CD14-positive monocyte (primary cell): ENCODE measurements at regions not wholly inside any gene's neighbourhood (a gene's known extent, or its start where the extent isn't known, plus 50 kb on each side); places are given as distances from the start of the nearest gene placed in this dataset.

Experiments used
- DNase-seq, 3 donors: peaks; one replicate each; pipeline ENCODE4 v3.0.0-alpha.2; 2011 to 2022
- H2AFZ ChIP-seq: 2 replicates; pipeline ENCODE4 v1.6.0; 2012; ENCODE audit warnings: mild to moderate bottlenecking, low read depth, low read length, inconsistent platforms; ENCODE audit not compliant: insufficient read depth, poor library complexity, severe bottlenecking
- H3K27ac ChIP-seq, 2 donors: 1 replicate in 1 of 2; 2 replicates in 1 of 2; pipeline ENCODE4 v1.5.1; 2012 to 2013; ENCODE audit warnings: low read length in 2 of 2, control low read depth in 1 of 2, inconsistent platforms in 1 of 2, low read depth in 1 of 2, mild to moderate bottlenecking in 1 of 2
- H3K27me3 ChIP-seq, 2 donors: one replicate each; pipeline versions ENCODE4 v1.6.0 to v1.6.1; 2011 to 2013; ENCODE audit warnings: low read length in 2 of 2; ENCODE audit not compliant: control insufficient read depth in 2 of 2, insufficient read depth in 2 of 2
- H3K36me3 ChIP-seq, 2 donors: replicated peaks in 1 of 2; 1 replicate in 1 of 2; 2 replicates in 1 of 2; pipeline versions ENCODE4 v1.5.1 to v1.6.1; 2012 to 2013; ENCODE audit warnings: low read length in 2 of 2, control low read depth in 1 of 2, inconsistent platforms in 1 of 2, mild to moderate bottlenecking in 1 of 2; ENCODE audit not compliant: insufficient read depth in 2 of 2, control insufficient read depth in 1 of 2
- H3K4me1 ChIP-seq, 2 donors: 1 replicate in 1 of 2; 2 replicates in 1 of 2; pipeline versions ENCODE4 v1.5.1 to v1.6.1; 2012 to 2013; ENCODE audit warnings: low read length in 2 of 2, control low read depth in 1 of 2, inconsistent platforms in 1 of 2, mild to moderate bottlenecking in 1 of 2, moderate library complexity in 1 of 2; ENCODE audit not compliant: insufficient read depth in 2 of 2, control insufficient read depth in 1 of 2
- H3K4me2 ChIP-seq: replicated peaks from 2 replicates; pipeline ENCODE3; 2012; ENCODE audit warnings: low read length, moderate library complexity, mild to moderate bottlenecking; ENCODE audit not compliant: poor library complexity, severe bottlenecking; ENCODE audit errors: extremely low read depth
- H3K4me3 ChIP-seq, 3 experiments: fragments of 200-600 bp in 1 of 3; sonication (generic) in 1 of 3; replicated peaks in 1 of 3; 1 replicate in 2 of 3; 2 replicates in 1 of 3; pipeline ENCODE4 v1.5.1; 2011 to 2013; ENCODE audit warnings: low read length in 3 of 3, mild to moderate bottlenecking in 3 of 3, control low read depth in 2 of 3, low read depth in 2 of 3, inconsistent platforms in 1 of 3, moderate library complexity in 1 of 3
- H3K79me2 ChIP-seq: 2 replicates; pipeline ENCODE4 v1.6.0; 2012; ENCODE audit warnings: mild to moderate bottlenecking, control low read depth, inconsistent platforms, low read length, moderate library complexity; ENCODE audit not compliant: insufficient read depth
- H3K9ac ChIP-seq: 2 replicates; pipeline ENCODE4 v1.6.0; 2017; ENCODE audit warnings: low read length, mild to moderate bottlenecking; ENCODE audit not compliant: insufficient read depth, poor library complexity, severe bottlenecking
- H3K9me3 ChIP-seq, 2 donors: replicated peaks in 1 of 2; 1 replicate in 1 of 2; 2 replicates in 1 of 2; pipeline versions ENCODE4 v1.5.1 to v1.6.1; 2012 to 2013; ENCODE audit warnings: low read length in 2 of 2, control low read depth in 1 of 2; ENCODE audit not compliant: control insufficient read depth in 1 of 2, insufficient read depth in 1 of 2
- H4K20me1 ChIP-seq: 2 replicates; pipeline ENCODE4 v1.6.0; 2012; ENCODE audit warnings: mild to moderate bottlenecking, low read length, control low read depth, moderate library complexity; ENCODE audit not compliant: insufficient read depth
- H3K27ac Mint-ChIP-seq, 7 donors: one replicate each; pipeline ENCODE4 v1.8.0; 2020; ENCODE audit warnings: mild to moderate bottlenecking in 7 of 7, mixed read lengths in 7 of 7, moderate library complexity in 6 of 7, inconsistent platforms in 2 of 7
- H3K27me3 Mint-ChIP-seq, 3 donors: one replicate each; pipeline ENCODE4 v1.8.0; 2021 to 2022; ENCODE audit warnings: low read depth in 3 of 3, mild to moderate bottlenecking in 3 of 3, mixed read lengths in 3 of 3, moderate library complexity in 3 of 3, inconsistent platforms in 1 of 3
- H3K36me3 Mint-ChIP-seq, 2 donors: one replicate each; pipeline ENCODE4 v1.8.0; 2020; ENCODE audit warnings: mixed read lengths in 2 of 2, inconsistent platforms in 1 of 2, mild to moderate bottlenecking in 1 of 2
- H3K4me1 Mint-ChIP-seq: one replicate; pipeline ENCODE4 v1.8.0; 2020; ENCODE audit warnings: mild to moderate bottlenecking, mixed read lengths
- H3K4me3 Mint-ChIP-seq, 2 donors: one replicate each; pipeline ENCODE4 v1.8.0; 2020; ENCODE audit warnings: mild to moderate bottlenecking in 2 of 2, mixed read lengths in 2 of 2, moderate library complexity in 1 of 2
- H3K9me3 Mint-ChIP-seq, 7 donors: one replicate each; pipeline ENCODE4 v1.8.0; 2020 to 2022; ENCODE audit warnings: mixed read lengths in 7 of 7, mild to moderate bottlenecking in 6 of 7, moderate library complexity in 6 of 7, inconsistent platforms in 2 of 7
- WGBS: methylation state at CpG from one replicate; pipeline ENCODE4 v1.1.5; 2013; ENCODE audit warnings: missing lambda C conversion rate; ENCODE audit not compliant: insufficient coverage; 5-methylcytosine and 5-hydroxymethylcytosine counted together
- intact Hi-C, 2 donors: fragments of 100-400 bp; cut with micrococcal nuclease; formaldehyde crosslinking; loops; one replicate each; pipeline versions ENCODE4 v1.15.0 to v1.15.1; 2023
- TF ChIP-seq, protein P1 (sequence below): fragments of 200-600 bp; IDR thresholded peaks from one replicate; pipeline ENCODE4 v1.8.0; 2022; ENCODE audit warnings: antibody characterized with exemption, mild to moderate bottlenecking

DNA sequence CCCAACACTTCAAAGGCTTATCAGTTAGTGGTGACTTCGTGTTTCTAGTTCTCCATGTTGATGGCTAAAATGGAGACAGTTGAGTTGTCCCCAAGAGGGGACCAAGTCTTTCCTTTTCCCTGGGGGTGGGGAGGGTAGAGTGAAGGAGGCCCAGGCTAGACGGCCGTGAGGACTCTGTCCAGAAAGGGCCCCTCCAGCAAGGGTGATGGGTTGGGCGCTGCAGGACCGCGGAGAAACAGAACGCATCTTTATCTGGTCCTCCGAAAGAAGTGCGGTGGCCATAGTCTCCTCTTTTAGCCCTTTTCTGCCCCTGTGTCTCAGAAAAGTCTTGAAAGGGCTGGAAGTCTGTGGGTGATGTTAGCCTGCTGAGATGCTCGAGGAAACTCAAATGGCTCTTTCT is 153.2 kb downstream of the GLI2 start:
- Mint-ChIP-seq H3K9me3 (peaks cover 0 to 2% (median 0%) of the 10 kb centered on the region in 7 donors), H3K36me3 (no peaks in the 10 kb centered on the region), H3K27ac (no peak overlapping the region), H3K4me3 (no peak overlapping the region), H3K4me1 (no peaks in the 10 kb centered on the region), H3K27me3 (peaks cover 0 to 6% (median 4%) of the 10 kb centered on the region in 3 donors)
- Histone ChIP-seq H3K27ac (no peak overlapping the region), H3K27me3 (no peaks in the 10 kb centered on the region), H3K9me3 (no peaks in the 10 kb centered on the region), H4K20me1 (no peaks in the 10 kb centered on the region), H3K4me2 (no peak overlapping the region), H3K36me3 (no peaks in the 10 kb centered on the region), H3K9ac (no peak overlapping the region), H2AFZ (no peak overlapping the region), H3K79me2 (no peaks in the 10 kb centered on the region), H3K4me1 (no peaks in the 10 kb centered on the region), H3K4me3 (no peak overlapping the region)
- intact Hi-C loops: no loop called here
- 100% methylated on average over 2 of the region's 10 CpGs for WGBS
- DNase-seq: no peak
- TF ChIP-seq, protein P1, sequence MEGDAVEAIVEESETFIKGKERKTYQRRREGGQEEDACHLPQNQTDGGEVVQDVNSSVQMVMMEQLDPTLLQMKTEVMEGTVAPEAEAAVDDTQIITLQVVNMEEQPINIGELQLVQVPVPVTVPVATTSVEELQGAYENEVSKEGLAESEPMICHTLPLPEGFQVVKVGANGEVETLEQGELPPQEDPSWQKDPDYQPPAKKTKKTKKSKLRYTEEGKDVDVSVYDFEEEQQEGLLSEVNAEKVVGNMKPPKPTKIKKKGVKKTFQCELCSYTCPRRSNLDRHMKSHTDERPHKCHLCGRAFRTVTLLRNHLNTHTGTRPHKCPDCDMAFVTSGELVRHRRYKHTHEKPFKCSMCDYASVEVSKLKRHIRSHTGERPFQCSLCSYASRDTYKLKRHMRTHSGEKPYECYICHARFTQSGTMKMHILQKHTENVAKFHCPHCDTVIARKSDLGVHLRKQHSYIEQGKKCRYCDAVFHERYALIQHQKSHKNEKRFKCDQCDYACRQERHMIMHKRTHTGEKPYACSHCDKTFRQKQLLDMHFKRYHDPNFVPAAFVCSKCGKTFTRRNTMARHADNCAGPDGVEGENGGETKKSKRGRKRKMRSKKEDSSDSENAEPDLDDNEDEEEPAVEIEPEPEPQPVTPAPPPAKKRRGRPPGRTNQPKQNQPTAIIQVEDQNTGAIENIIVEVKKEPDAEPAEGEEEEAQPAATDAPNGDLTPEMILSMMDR: no peak

DNA sequence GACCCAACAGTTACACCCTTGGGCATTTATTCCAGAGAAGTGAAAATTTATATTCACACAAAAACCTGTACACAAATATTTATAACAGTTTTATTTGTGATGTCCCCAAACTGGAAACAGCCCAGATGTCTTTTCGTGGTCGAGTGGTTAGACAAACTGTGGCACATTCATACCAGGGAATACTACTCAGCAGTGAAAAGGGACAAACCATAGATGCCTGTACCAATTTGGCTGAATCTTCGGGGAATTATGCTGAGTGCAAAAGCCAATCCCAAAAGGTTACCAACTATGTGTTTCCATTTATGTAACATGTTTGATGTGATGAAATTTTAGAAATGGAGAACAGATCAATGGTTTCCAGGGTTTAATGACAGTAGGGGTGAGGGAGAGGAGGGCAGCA is 154.3 kb downstream of the GLI2 start:
- no peaks in the 10 kb centered on the region for H3K36me3 ChIP-seq
- Mint-ChIP-seq H3K9me3 (peaks cover 0 to 2% (median 0%) of the 10 kb centered on the region in 7 donors), H3K27me3 (peaks cover 0 to 6% (median 4%) of the 10 kb centered on the region in 3 donors), H3K4me1 (no peaks in the 10 kb centered on the region), H3K4me3 (no peak overlapping the region), H3K27ac (no peak overlapping the region), H3K36me3 (no peaks in the 10 kb centered on the region)
- no peaks in the 10 kb centered on the region for H3K9me3 ChIP-seq
- no peaks in the 10 kb centered on the region for H3K79me2 ChIP-seq
- no peak overlapping the region for H2AFZ ChIP-seq
- no peaks in the 10 kb centered on the region for H3K4me1 ChIP-seq
- no peak overlapping the region for H3K4me2 ChIP-seq
- H3K9ac ChIP-seq: no peak overlapping the region
- intact Hi-C loops: no loop called here
- H3K27ac ChIP-seq: no peak overlapping the region
- no peaks in the 10 kb centered on the region for H3K27me3 ChIP-seq
- no peak for DNase-seq
- TF ChIP-seq, protein P1: no peak
- no peaks in the 10 kb centered on the region for H4K20me1 ChIP-seq
- H3K4me3 ChIP-seq: no peak overlapping the region
- 100% methylated on average over 2 of the region's 3 CpGs for WGBS
